Fibroblast of peridontal ligament (primary cell): ENCODE measurements at regions not wholly inside any gene's neighbourhood (a gene's known extent, or its start where the extent isn't known, plus 50 kb on each side); places are given as distances from the start of the nearest gene placed in this dataset.
"Not testable (repeated sequence)": the region's sequence is repeated elsewhere in the genome, so short reads cannot be mapped to it uniquely, and the experiment has no call there.

Source experiments
- DNase-seq: peaks from one replicate; pipeline ENCODE4 v3.0.0-alpha.2; 2010; ENCODE audit errors: extremely low read depth

DNA sequence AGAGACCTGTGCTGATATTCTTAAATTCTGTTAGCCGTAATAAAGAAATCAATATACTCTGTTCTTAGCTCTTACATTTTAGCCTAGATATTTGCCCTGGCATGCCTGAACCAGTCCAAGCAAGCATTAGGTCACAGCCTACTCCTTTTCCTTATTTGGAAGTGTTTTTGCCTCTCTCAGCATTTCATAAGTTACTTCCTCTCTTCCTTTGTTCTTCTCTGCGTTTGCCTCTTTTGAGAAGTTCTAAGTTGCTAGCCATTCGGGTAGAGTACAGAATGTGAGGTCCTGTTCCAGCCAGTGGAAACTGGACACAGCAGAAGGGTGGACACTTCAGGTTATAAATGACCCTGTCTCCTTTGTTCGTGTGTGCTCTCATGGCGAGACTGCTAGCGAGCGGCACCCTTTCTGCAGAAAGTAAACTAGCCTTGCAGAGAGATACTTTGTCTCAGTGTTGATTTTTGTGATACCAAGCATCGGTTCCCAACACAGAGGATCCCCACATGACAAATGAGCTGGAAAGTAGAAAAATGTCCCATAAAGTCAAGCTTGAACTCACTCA, 75.0 kb upstream of the FAM153A start:
- DNase-seq: peak; percentile 5

DNA sequence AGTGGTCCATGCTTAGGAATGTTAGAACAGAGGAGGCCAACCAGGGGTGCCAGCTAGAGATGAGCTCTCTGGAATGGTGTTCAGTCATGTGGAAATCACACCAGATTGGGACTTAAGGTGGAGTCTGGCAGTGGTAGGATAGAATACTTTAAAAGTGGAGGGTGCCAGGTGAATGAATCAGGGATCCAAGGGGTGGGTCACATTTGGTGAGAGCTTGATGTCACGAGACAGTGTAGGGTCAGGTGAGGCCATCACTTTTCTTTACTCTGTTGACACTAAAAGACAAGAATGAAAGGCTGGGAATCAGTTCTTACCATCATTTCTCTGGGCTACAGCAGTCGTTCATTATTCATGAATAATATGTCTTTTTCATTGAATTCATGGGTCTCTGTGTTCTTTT, 73.8 kb upstream of the FAM153A start:
- not testable (repeated sequence) for DNase-seq

DNA sequence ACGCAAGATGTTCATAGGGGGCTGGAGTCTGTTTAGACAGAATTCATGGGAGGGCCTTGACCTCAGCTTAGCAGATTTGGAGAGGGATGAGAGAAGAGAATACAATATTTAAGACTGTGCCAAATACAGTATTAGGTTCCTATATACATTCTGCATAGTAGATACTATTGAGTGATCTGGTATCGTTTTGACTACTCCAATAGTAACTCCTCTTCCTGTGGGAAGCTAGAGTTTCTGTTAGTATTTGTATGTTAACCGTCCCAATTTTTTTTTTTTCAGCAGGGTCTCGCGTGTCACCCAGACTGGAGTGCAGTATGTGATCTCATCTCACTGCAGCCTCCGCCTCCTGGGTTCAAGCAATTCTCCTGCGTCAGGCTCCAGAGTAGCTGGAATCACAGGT, 65.2 kb upstream of the FAM153A start:
- DNase-seq: not testable (repeated sequence)

DNA sequence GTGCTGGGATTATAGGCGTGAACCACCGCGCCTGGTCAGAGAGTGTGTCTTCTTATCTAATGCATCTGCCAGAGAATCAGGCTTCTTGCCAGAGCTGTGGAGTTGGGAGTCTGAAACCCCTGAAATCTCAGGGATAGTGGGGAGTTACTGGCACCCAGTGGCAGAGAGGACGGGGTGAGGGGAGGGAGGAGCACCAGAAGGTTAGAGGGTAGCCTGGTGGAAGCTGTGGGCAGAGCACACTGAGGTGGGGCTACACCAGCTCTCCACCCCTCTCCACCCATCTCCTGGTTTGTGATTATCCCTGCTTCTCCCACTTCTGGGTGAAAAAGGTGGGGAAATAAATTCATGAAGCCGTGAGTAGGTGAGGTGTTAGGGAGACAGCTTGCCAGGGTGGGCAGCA, 63.9 kb upstream of the FAM153A start:
- DNase-seq: not testable (repeated sequence)

DNA sequence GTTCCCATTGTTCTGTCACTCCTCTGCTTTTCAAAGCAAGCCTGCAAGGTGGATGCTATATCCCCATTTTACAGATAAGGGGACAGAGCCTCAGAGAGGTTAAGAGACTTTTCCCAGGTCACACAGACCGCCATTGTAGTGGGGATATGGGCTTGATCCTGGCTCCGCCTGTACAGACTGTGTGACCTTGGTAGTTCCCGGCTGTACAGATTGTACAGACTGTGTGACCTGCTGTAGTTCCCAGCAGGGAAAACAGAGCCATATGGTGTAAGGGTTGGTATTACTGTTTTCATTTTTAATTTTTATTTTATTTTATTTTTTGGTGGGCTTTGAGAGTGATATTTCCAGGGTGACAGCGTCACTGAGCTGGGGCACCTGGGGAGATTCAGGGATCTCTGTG, 63.2 kb upstream of the FAM153A start:
- DNase-seq: not testable (repeated sequence)

DNA sequence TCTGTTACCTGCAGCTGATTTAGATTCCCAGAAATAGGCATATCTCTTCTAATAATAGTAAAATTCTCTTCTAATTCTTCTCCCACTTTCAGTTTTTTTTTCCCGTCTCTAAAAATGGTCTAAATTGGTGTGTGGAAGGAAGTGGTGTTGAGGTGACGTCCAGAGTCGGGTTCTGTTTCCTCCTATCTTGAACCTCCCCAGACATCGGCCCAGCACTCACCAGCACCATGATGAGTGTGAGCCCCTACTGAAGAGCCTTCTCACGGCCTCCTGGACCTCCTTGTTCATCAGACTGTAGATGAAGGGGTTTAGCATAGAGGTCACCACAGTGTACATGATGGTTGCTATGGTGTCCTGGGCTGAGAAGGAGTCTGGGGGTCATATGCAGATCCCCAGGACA, 53.5 kb upstream of the FAM153A start:
- not testable (repeated sequence) for DNase-seq
